ENCODE measurements at regions not wholly inside any gene's neighbourhood (a gene's known extent, or its start where the extent isn't known, plus 50 kb on each side); places are given as distances from the start of the nearest gene placed in this dataset.
A peak's percentile ranks its signal among the peaks of the same experiment; 100 is the strongest.

DNA sequence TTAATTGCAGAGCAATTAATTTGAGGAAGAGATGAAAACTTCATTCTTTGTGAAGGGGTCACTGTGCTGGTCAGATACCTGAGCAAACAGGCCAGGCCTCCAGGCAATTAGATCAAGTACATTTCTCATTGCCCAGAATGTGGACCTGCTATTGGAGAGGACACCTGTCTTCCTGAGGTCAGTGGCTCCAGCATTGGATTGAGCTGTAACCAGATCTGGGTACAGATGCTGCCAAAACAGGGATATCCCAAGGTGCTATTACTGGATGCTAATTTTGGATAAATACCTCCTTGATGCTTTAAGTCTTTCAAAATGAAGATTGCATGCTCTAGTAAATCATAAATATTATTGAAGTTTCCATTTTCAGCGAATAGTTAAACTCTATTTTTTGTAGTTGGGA, 131.5 kb downstream of the FAM161A start:
- no peak for DNase-seq (ENCODE audit: low read depth in 3 of 3)

DNA sequence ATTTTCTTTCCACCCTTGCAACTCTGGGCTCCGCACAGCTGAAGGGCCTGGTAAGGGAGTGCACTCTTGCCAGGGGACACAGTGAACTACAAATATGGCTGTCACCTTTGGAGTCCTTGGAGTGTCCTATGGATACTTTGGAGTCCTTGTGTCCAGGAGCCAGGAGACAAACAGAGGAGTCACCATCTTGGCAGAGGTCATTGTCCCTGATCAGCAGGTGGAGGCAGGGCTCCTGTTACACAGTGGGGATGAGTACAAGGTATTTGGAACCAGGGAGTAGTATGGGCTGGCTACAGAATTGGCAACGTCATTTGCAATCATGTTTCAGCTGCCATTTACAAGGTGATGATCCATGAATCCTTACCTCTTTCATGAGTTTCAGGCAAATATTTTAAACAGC, 132.5 kb downstream of the FAM161A start:
- DNase-seq (ENCODE audit: low read depth in 3 of 3), result no peak

DNA sequence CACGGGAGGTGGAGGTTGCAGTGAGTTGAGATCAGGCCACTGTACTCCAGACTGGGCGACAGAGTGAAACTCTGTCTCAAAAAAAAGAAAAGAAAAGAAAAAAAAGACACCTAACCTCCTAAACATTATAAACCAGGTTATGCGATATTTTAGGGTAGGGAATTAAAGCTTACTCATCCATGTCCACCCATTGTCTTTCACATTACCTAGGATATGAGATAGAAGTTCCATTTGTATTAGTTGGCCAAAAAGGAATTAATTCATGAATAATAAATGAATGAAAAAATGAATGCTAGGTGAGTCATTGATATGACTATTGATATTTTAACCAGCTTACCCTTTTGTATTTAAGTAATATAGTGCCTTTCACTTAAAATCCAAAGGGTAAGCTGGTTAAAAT, 132.9 kb downstream of the FAM161A start:
- DNase-seq (ENCODE audit: low read depth in 3 of 3), result no peak

DNA sequence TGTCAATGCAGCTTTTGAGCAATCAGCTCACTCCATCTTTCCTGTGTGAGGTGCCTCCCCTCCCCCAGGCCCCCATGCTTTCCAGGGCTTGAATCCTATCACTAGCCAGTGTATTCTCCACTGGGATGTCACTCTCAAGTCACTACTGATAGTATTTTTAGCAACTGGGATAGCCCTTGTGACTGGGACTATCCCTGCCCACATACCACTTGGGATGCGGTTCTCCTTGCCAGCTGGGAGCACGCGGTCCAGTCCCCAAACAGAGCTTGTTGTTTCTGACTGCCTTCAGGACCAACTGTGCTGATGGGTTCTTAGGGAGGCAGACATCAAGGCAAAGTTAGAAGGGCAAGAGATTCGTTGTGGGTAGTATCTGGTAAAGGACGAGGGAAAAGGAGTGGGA, 134.9 kb downstream of the FAM161A start:
- no peak for DNase-seq (ENCODE audit: low read depth in 3 of 3)

DNA sequence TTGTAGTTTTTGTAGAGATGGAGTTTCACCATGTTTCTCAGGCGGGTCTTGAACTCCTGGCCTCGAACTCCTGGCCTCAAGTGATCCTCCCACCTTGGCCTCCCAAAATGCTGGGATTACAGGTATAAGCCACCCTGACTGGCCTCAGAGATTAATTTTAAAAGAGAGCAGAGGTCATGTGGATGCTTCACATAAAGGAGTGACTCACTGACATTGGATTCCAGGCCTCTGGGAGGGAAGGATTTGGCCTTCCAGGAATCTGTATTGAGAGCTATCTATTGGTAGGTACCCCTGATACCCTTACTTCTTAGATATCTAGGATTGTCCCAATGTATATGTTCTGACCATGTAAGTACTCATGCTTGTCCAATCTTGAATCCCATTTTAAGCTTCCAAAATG, 138.4 kb downstream of the FAM161A start:
- no peak for DNase-seq (ENCODE audit: low read depth in 3 of 3)

DNA sequence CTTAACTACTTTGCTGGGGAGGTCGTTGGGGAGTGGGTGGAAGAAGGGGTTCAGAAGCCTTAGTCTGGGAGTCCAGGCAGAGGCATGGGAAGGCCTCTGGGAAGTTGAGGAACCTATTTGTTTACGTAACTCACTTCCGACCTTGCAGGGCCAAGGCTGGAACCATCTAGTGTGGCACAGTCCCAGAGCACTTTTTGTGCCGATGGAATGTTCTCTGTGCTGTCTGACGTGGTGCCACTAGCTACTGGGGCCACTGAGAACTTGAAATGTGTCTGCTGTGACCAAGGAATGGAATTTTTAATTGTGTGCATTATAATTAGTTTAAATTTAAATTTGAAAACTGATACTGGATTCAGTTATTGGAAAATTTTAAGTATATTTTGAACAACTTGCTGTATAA, 139.7 kb downstream of the FAM161A start:
- DNase-seq (ENCODE audit: low read depth in 3 of 3), result no peak

DNA sequence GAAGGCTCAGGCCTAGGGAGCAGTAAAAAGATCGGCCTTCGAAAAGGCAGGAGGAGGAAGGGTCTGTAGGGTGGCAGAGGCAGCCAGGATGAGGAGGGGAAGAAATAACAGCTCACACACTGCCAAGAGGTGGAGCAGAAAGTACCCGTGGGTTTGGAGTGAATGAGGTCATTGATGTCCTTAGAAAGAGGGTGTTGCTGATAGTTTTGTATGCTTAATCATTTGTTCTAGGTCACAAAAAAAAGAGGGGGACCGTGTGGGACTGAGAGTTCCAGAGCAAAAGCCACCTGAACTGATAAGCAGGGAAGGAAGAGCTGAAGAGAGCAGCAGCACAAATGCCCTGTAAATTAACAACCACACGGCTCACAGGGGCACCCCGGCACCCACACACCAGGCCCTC, 140.4 kb downstream of the FAM161A start:
- no peak for DNase-seq (ENCODE audit: low read depth in 3 of 3)

DNA sequence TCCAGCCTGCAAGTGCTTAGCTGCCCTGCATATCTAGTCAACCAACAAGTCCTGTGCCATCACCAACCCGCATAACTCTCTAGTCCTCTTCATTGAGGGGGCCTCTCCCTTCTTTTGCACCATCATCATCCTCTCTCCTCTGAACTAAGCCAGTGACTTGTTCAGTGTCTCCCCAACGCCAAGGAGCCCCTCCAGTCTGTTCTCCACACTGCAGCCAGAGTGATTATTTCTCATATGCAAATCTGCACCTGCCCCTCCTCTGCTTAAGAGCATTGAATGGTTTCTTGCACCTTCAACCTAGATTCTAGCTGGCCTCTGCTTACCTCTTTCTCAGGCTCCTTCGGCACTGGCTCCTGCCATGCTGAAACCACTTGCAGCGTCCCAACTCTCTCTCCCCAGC, 141.8 kb downstream of the FAM161A start:
- DNase-seq (ENCODE audit: low read depth in 3 of 3), result no peak

DNA sequence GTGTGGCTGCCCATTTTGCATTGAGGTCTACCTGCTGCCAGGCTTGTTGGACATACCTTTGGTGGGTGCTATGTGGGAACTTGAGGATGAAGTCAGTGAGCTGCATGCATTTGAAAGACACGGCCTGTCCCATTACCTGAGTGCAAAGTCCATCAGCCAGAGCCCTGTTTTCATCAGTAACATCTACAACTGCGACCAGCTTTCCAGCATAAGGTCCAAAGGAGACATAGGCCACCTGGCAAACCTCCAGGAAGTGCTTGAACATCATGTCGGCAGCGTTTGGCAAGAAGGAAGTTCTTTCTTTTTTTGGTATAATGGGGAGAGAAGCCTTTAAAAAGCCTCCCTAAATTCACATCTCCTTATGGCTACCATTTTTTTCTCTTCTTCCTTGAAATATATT, 143.1 kb downstream of the FAM161A start:
- no peak for DNase-seq (ENCODE audit: low read depth in 3 of 3)

DNA sequence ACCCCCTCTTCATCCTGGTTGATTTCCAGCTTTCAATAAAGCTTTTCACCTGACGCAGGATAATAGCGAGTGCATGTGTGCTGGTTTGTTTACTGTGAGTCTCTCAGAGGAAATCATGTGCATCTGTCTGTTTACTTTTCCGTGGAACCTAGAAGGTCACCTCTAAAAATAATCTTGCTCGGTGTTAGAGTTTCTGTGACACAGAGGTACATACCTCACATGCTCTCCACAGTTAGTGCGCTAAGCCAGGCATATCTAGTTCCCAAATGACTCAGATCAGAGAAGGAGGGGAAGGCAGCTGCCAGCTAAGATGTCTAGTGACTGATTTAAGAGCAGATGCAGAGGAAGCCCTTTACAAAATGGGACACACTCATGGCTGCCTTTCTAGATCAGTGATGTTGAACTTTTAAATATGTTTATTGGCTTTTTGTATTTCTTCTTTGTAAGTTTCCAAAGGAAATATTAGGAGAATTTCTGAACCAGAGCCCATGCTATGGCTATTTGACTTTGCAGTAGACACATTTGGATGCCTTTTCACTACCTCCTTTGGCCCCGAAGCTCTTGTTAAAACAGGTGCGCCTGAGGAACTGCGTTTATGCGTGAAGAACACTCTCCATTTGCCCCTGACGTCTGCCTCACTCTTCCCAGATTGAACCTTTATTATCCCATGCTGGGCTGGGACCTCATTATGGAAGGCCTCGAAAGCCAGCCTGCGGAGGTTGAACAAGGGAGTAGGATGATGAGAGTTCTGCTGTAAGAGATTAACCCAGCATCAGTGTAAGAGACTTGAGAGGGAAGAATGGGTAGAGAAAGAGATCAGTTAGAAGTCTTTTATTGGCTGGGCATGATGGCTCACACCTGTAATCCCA, 145.6 kb downstream of the FAM161A start:
- DNase-seq (ENCODE audit: low read depth in 3 of 3), result no peak

DNA sequence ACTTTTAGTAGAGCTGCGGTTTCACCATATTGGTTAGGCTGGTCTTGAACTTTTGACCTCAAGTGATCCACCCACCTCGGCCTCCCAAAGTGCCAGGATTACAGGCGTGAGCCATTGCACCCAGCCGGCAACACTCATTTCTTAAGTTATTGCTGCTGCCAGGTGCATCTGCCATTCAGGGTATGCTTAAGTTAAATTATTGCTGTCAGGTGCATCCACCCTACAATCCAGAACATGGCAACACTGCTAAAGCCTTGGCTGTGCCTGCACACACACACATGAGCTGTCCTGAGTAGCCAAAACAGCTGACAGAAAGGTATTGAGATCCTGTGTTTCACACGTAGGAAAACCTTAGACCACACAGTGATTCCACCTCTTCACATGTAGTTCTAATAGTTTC, 148.2 kb downstream of the FAM161A start:
- no peak for DNase-seq (ENCODE audit: low read depth in 3 of 3)

DNA sequence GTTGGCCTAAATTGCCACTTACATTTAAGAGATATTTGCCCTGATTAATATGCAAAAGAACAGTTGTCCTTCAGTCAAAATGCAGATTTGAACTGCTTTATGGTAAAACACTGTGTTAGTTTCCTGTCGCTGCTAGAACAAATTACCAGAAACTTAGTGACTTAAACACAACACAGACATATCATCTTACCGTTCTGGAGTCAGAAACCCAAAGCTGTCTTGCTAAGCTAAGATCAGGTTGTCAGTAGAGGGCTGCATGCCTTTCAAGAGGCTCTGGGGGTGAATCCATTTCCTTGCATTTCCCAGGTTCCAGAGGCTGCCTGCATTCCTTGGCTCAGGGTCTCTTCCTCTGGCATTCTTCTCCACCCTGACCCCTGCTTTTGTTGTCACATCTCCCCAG, 149.5 kb downstream of the FAM161A start:
- no peak for DNase-seq (ENCODE audit: low read depth in 3 of 3)

DNA sequence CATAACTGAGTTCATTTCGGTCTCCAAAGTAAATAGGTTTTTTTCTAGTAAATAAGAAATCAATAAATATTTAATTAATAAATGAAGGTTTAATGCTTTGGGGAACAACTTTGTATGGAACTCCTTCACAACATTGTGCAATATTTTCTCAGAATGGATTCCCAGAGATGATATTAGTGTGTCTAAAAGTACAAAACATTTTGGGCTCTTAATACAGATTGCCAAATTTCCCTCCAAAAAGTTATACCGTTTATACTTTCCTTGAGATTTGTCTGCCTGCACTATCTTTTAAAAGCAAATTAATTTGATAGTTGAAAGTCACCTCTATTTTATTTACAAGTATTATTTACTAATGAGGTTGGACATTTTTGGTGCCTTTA, 151.8 kb downstream of the FAM161A start:
- no peak for DNase-seq (ENCODE audit: low read depth in 3 of 3)

DNA sequence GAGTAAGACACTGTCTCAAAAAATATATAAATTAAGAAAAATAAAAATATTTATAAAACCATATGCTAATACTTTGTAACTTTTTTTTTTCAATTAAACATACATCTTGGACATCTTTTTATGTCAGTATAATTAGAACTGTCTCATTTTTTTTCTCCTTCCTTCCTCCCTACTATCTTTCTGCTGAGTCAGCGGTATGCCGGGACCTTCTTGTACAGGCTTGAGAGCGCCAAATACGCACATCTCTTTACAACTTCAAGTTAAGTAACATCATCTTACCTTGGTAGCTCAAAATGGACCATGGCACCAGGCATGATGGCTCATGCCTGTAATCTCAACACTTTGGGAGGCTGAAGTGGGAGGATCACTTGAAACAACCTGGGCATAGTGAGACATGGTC, 153.4 kb downstream of the FAM161A start:
- no peak for DNase-seq (ENCODE audit: low read depth in 3 of 3)

DNA sequence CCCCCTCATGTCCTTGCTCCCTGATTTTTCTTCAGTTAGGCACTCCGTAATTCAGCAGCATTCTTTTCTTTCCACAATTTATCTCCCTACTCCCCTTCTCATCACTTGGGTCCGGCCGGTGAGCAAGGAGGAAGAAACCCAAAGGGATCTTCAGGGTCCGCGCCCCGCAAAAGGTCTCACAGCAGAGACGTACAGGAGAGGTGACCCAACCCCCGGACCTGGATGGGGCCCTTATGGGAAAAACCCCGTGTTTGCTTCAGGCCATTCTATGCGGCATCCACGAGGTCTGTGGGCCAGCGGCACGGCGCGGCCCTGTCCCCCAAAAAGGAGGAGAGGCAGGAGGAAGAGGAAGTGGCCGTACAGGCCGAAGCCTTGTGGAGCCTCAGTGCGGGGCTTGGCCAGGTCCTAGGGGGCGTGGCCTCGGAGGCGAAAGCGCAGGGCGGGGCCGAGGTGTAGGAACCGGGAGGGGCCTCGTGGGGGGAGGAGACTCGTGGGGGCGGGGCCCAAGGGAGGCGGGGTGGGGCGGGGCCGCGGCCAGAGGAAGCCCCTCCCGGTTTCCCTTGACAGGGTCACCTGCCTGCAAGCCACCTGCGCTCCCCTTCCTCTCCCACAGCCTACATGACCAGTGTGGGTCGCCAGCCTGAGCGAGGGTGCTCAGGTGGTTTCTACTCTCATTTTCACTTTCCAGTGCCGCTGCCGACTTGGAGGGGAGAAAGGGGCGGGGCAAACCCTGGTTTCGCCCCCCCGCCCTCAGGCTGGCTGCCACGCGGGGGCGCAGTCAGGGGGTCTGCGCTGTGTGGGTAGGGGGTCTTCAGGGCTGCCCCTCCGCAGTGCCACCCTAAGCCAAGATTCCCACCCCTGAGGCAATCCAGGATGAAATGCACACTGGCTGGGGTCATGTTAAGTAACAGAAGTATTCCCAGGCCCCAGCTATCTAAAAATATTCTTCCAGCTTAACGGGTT, 156.4 kb upstream of the XPO1 start:
- DNase-seq (ENCODE audit: low read depth in 3 of 3), result peak; percentile 73 to 75 (median 74)

DNA sequence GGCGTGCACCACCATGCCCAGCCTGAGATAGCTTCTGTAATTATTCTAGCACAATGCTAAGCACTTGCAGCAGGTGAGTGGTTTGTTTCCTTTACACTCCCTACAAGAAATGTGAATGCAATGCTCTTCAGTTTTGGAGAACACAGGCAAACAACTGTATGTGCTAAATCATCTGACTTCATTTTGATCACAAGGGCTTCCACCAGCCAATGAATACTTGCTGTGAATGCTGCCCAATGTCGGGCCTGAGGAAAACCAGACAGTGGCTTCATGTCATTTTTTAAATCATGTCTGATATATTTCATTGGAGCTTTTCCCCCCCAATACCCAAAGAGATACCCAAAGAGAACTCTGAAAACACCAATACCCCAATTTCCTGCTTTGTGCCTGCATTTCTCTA, 155.6 kb upstream of the XPO1 start:
- no peak for DNase-seq (ENCODE audit: low read depth in 3 of 3)

DNA sequence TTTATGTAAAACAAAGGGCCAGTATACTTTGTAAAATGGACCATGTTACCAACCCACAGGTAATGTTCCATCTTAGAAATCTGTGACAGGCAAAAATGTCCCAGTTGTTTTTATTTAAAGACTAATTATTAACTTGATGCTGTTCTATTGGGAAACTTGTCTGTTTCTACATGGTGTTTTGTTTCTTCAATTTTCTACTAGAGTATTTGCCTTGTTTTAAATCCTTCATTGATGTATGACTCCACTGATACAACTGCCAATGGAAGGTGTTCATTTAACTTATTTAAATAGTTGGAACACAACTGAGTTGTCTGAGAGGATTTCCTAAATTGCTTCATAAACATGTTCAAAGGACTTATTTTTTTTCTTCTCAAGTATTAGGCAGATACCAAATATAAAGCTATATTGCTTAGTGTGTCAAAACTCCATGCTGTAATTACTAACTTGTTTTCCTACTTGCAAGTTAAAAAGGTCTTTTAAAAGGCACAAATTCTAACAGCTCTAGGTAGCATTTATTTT, 152.0 kb upstream of the XPO1 start:
- no peak for DNase-seq (ENCODE audit: low read depth in 3 of 3)

DNA sequence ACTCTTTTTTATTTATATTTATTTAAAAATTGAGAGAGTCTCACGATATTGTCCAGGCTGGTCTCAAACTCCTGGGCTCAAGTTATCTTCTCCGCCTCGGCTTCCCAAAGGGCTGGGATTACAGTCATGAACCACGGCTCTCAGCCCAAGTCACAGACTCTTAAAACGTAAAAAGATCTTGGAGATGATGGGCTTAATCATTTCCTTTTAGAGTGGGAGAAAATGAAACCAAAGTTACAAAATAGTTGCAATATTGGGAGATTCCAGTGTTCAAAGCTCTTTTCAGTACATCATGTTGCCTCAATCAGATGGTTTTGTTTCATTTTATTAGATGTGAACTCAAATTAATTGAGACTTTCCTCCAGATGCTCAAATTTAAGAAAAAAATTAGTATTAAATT, 151.4 kb upstream of the XPO1 start:
- DNase-seq (ENCODE audit: low read depth in 3 of 3), result no peak

DNA sequence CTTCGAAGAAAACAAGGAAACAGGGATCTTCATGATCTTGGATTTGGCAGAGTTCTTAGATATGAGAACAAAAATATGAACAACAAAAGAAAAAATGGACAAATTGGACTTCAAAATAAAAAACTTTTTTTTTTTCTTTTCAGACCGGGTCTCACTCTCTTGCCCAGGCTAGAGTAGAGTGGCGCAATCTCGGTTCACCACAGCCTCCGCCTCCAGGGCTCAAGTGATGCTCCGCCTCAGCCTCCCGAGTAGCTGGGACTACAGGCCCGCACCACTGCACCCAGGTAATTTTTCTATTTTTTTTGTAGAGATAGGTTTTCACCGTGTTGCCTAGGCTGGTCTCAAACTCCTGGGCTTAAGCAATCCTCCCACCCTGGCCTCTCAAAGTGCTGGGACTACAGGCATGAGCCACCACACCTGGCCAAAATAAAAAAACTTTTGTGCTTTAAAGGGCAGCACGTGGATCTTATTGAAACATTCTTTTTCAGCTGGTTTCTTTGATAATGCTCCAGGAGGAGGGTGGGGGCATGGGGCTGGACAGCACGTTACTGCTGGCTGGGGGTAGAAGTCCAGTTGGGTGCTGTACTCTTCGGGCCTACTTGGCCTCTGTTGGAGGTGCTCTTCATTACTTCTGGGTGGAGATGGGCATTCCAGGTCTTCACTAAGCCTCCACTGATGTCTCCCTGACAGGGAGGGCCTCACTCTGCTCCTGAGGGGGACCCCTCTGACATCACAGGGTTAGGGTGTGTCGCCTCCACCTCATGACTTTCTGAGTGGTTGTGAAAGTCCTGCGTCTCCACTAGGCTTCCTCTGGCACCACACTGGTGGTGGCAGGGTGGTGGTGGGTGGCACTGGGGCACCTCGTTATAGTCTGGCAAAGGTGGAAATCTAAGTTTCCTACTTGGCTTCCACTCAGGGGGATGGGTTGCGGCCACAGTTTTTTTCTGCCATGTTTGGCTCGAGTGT, 150.5 kb upstream of the XPO1 start:
- DNase-seq (ENCODE audit: low read depth in 3 of 3), result no peak

DNA sequence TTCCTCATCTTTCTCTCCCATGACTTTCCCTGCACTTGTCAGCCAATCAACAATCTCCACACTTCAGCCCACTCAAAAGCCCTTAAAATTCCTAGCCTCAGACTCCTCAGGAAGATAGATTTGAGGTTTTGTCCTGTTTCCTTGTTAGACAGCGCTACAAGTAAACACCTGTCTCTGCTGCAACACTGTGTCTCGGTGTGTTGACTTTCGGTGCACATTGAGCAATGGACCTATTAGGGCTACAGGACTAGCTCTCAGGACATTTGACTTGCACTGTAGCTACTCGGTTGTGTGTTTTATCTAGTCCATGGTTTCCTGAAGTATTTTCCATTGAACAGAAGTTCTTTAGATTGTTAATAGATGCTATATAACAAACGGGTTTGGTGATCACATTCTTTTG, 140.9 kb upstream of the XPO1 start:
- no peak for DNase-seq (ENCODE audit: low read depth in 3 of 3)

DNA sequence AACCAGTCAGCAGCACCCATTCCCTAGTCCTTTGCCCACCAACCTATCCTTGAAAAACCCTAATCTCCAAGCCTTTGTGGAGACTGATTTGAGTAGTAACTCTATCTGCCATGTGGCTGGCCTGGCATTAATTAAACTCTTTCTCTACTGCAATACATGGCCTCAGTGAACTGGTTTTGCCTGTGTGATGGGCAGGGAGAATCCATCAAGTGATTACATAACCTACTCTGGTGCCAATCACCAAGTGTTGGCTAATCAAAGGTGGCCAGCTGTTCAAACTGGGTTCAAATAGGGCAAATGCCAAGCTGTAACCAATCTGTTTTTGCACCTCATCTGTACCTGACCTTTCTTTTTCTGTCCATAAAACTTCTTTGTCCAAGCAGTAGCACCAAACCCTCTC, 139.8 kb upstream of the XPO1 start:
- no peak for DNase-seq (ENCODE audit: low read depth in 3 of 3)

DNA sequence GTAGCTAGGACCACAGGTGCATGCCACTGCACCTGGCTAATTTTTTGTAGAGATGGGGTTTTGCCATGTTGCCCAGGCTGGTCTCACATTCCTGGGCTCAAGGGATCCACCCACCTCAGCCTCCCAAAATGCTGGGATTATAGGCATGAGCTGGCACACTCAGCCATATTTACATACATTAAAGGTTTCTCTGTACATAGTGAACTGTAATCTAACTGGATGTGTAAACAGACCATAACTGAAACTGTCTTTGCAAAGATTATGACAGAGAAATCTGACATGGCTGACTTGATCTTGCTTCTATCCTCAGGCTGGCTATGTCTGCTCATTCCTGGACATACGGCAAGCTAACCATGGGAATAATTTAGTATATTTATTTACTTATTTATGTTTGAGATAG, 139.2 kb upstream of the XPO1 start:
- no peak for DNase-seq (ENCODE audit: low read depth in 3 of 3)
